ENCODE measurements at regions not wholly inside any gene's neighbourhood (a gene's known extent, or its start where the extent isn't known, plus 50 kb on each side); places are given as distances from the start of the nearest gene placed in this dataset.

DNA sequence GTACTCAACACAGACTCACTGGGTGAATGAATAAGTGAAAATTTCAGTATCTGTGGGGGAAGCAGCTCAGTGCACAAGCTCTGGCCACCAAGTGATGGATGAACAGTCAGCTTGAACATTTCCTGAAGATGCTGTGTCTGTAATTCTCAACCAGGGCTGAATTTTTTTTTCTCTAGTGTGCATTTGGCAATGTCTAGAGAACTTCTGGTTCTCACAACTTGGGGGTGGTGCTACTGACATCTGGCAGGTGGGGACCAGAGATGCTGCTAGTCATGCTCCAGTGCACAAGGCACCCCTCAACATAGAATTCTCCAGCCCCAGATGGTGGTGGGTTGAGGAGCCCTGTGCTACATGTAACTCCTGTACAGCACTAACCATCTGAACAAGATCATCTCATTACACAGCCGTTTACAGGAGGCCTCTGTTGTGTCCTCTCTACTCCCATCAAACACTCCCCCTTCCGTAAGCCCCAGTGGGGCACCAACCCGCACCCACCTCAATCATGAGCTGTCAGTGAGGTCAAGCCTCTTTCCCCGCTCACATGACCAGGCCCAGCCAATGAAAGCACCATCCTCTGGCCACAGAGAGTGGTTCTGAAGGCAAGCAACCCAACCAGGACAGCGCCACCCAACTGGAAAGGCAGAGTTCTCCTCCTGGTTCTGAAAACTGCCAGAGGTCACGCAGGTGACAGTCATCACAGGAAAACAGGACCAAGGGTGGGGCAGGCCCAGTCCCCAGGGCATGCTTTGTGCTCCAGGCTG is 103.9 kb upstream of the PMEPA1 start:
- TF ChIP-seq POLR2A (IDR thresholded peaks at IDR 0.05): no peak
- TF ChIP-seq, protein P1, sequence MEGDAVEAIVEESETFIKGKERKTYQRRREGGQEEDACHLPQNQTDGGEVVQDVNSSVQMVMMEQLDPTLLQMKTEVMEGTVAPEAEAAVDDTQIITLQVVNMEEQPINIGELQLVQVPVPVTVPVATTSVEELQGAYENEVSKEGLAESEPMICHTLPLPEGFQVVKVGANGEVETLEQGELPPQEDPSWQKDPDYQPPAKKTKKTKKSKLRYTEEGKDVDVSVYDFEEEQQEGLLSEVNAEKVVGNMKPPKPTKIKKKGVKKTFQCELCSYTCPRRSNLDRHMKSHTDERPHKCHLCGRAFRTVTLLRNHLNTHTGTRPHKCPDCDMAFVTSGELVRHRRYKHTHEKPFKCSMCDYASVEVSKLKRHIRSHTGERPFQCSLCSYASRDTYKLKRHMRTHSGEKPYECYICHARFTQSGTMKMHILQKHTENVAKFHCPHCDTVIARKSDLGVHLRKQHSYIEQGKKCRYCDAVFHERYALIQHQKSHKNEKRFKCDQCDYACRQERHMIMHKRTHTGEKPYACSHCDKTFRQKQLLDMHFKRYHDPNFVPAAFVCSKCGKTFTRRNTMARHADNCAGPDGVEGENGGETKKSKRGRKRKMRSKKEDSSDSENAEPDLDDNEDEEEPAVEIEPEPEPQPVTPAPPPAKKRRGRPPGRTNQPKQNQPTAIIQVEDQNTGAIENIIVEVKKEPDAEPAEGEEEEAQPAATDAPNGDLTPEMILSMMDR (IDR thresholded peaks at IDR 0.05): no peak
- TF ChIP-seq POLR2AphosphoS5 (IDR thresholded peaks at IDR 0.05): no peak
- TF ChIP-seq EP300 (IDR thresholded peaks at IDR 0.05): no peak
